Endodermal cell (in vitro differentiated cells): ENCODE measurements at regions not wholly inside any gene's neighbourhood (a gene's known extent, or its start where the extent isn't known, plus 50 kb on each side); places are given as distances from the start of the nearest gene placed in this dataset.

Source experiments
- DNase-seq: peaks from one replicate; pipeline ENCODE4 v3.0.0-alpha.2; 2017
- H3K27ac ChIP-seq: 2 replicates; pipeline ENCODE4 v1.5.1; 2013; ENCODE audit warnings: mild to moderate bottlenecking, low read depth, low read length, moderate library complexity
- H3K27me3 ChIP-seq: 2 replicates; pipeline ENCODE4 v1.6.1; 2013; ENCODE audit warnings: mild to moderate bottlenecking, low read length, moderate library complexity; ENCODE audit not compliant: insufficient read depth, control insufficient read depth, poor library complexity, severe bottlenecking
- H3K36me3 ChIP-seq: 2 replicates; pipeline ENCODE4 v1.7.0; 2013; ENCODE audit warnings: mild to moderate bottlenecking, low read length, moderate library complexity; ENCODE audit not compliant: control insufficient read depth, insufficient read depth
- H3K4me1 ChIP-seq: one replicate; pipeline ENCODE4 v1.7.0; 2013; ENCODE audit warnings: low read length; ENCODE audit not compliant: control insufficient read depth, insufficient read depth
- H3K4me3 ChIP-seq: 2 replicates; pipeline ENCODE4 v1.5.1; 2013; ENCODE audit warnings: mild to moderate bottlenecking, low read length, moderate library complexity
- H3K9ac ChIP-seq: 2 replicates; pipeline ENCODE4 v1.6.1; 2013; ENCODE audit warnings: mild to moderate bottlenecking, low read length, moderate library complexity; ENCODE audit not compliant: poor library complexity, severe bottlenecking; ENCODE audit errors: extremely low read depth
- H3K9me3 ChIP-seq: 2 replicates; pipeline ENCODE4 v1.6.1; 2013; ENCODE audit warnings: mild to moderate bottlenecking, low read length, moderate library complexity; ENCODE audit not compliant: control insufficient read depth
- H3K27ac Mint-ChIP-seq: 2 replicates; pipeline ENCODE4 v1.8.0; 2020; ENCODE audit warnings: mixed read lengths
- H3K27me3 Mint-ChIP-seq: 2 replicates; pipeline ENCODE4 v1.8.0; 2021; ENCODE audit warnings: mild to moderate bottlenecking, mixed read lengths; ENCODE audit not compliant: insufficient read depth
- H3K36me3 Mint-ChIP-seq: 2 replicates; pipeline ENCODE4 v1.8.0; 2020; ENCODE audit warnings: low read depth, mixed read lengths
- H3K4me1 Mint-ChIP-seq: 2 replicates; pipeline ENCODE4 v1.8.0; 2020; ENCODE audit warnings: mixed read lengths
- H3K4me3 Mint-ChIP-seq: 2 replicates; pipeline ENCODE4 v1.8.0; 2020; ENCODE audit warnings: mild to moderate bottlenecking, moderate library complexity, mixed read lengths
- H3K9me3 Mint-ChIP-seq: 2 replicates; pipeline ENCODE4 v1.8.0; 2020; ENCODE audit warnings: mild to moderate bottlenecking, mixed read lengths
- WGBS, 2 experiments: methylation state at CpG; one replicate each; pipeline versions ENCODE4 v1.1.5 to v1.1.7; 2013; ENCODE audit warnings: missing lambda C conversion rate in 2 of 2, mixed read lengths in 1 of 2; ENCODE audit not compliant: insufficient coverage in 1 of 2, insufficient read length in 1 of 2; 5-methylcytosine and 5-hydroxymethylcytosine counted together
- TF ChIP-seq, protein P1 (sequence below): fragments of 200-600 bp; sonication (generic); conservative IDR thresholded peaks from 2 replicates; pipeline ENCODE4 v1.5.0; 2021; ENCODE audit warnings: antibody characterized with exemption, mild to moderate bottlenecking

DNA sequence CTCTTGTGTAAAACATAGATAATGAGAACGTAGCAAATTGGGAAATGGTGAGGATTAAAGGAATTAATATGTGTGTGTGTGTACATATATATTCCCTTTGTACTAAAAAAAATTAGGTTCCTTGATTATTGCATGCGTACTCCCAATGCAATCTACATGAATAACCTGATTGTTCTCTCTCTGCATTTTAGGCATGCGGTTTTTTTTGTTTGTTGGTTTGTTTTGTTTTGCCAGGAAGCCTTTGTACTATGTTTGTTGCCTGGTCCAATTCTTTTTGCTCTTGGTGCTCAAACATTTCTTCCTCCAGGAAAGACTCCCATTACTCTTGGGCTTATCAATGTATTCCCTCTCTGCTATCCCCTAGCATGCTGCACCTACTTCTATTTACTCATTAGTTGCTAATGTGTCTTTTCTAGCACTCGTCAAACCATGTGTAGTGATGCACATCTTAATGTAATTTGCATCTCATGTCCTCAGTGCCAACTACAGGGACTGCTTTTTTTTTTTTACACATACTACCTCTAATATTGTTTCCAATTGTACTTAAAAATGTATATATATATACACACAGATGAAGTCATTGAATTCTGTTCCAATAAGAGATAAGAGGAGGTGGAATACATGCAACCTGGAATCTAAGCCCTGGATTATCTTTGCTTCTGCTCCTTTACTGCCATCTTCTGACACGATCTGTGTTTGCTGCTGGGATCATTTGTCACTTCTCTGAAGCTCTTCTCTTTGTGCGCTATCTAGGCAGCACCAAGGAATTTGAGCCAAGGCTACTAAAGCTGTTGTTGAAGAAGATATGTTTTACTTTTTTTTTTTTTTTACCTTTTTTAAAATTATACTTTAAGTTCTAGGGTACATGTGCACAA is 197.2 kb upstream of the ANO3 start:
- Histone ChIP-seq H3K27me3 (no peaks in the 10 kb centered on the region), H3K4me3 (no peak overlapping the region), H3K27ac (no peak overlapping the region), H3K9ac (no peak overlapping the region), H3K4me1 (no peaks in the 10 kb centered on the region), H3K36me3 (no peaks in the 10 kb centered on the region), H3K9me3 (no peaks in the 10 kb centered on the region)
- Mint-ChIP-seq H3K27me3 (no peaks in the 10 kb centered on the region), H3K4me1 (peaks cover 8% of the 10 kb centered on the region), H3K4me3 (no peak overlapping the region), H3K36me3 (no peaks in the 10 kb centered on the region), H3K27ac (no peak overlapping the region), H3K9me3 (no peaks in the 10 kb centered on the region)
- peak; percentile 68 for DNase-seq
- TF ChIP-seq, protein P1, sequence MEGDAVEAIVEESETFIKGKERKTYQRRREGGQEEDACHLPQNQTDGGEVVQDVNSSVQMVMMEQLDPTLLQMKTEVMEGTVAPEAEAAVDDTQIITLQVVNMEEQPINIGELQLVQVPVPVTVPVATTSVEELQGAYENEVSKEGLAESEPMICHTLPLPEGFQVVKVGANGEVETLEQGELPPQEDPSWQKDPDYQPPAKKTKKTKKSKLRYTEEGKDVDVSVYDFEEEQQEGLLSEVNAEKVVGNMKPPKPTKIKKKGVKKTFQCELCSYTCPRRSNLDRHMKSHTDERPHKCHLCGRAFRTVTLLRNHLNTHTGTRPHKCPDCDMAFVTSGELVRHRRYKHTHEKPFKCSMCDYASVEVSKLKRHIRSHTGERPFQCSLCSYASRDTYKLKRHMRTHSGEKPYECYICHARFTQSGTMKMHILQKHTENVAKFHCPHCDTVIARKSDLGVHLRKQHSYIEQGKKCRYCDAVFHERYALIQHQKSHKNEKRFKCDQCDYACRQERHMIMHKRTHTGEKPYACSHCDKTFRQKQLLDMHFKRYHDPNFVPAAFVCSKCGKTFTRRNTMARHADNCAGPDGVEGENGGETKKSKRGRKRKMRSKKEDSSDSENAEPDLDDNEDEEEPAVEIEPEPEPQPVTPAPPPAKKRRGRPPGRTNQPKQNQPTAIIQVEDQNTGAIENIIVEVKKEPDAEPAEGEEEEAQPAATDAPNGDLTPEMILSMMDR = peak; percentile 70
- WGBS, 2 experiments = 0 to 65% methylated on average over 1 to 3 of the region's 6 CpGs

DNA sequence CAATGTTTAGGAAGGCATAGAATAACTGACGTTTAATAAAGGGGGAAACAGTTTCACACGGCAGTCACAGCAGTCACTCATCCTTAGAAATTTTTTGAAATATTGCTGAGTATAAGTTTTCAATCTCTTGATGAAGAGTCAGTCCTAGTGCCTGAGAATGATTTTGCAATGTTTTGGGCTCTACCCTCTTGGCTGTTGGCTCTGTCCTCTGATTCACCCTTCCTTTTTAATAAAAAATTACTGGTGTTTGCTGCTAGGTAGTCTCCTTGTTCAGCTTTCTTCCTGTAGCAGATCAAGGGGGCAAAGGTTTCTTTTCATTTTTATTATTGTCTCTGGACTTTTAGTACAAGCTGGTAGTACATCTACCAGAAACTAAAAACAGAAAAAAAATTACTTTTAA is 194.3 kb upstream of the ANO3 start:
- no peaks in the 10 kb centered on the region for H3K9me3 ChIP-seq
- Mint-ChIP-seq H3K27ac (no peak overlapping the region), H3K36me3 (no peaks in the 10 kb centered on the region), H3K4me1 (peaks cover 8% of the 10 kb centered on the region), H3K4me3 (no peak overlapping the region), H3K9me3 (no peaks in the 10 kb centered on the region), H3K27me3 (no peaks in the 10 kb centered on the region)
- no peaks in the 10 kb centered on the region for H3K4me1 ChIP-seq
- H3K9ac ChIP-seq = no peak overlapping the region
- no peak overlapping the region for H3K27ac ChIP-seq
- DNase-seq = no peak
- 96 to 97% methylated on average over 2 of the region's 2 CpGs for WGBS, 2 experiments
- no peaks in the 10 kb centered on the region for H3K27me3 ChIP-seq
- H3K4me3 ChIP-seq = no peak overlapping the region
- TF ChIP-seq, protein P1 = no peak
- H3K36me3 ChIP-seq = no peaks in the 10 kb centered on the region

DNA sequence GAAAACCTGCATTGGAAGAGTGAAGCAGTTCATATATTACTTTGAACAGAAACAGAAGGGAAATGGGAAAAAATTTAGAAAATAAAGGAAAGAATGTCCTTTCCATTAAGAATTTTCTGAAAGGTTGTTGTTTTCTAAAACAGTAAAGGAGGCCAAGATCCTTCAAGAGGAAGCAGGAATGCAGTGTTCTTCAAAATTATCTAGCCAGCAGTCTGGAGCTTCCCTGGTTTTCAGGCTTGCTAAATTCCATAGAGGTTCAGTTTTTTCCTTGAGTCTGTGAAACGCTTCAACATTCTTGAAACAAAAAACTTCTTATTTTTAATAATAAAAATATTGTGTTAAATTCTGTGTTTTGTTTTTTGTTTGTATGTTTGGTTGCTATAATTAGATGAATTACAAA is 189.0 kb upstream of the ANO3 start:
- Histone ChIP-seq H3K4me1 (no peaks in the 10 kb centered on the region), H3K9me3 (no peaks in the 10 kb centered on the region), H3K27ac (no peak overlapping the region), H3K9ac (no peak overlapping the region), H3K36me3 (no peaks in the 10 kb centered on the region), H3K27me3 (no peaks in the 10 kb centered on the region), H3K4me3 (no peak overlapping the region)
- no peaks in the 10 kb centered on the region for H3K9me3 Mint-ChIP-seq
- no peak overlapping the region for H3K27ac Mint-ChIP-seq
- H3K27me3 Mint-ChIP-seq = no peaks in the 10 kb centered on the region
- TF ChIP-seq, protein P1 = no peak
- peaks cover 17% of the 10 kb centered on the region for H3K4me1 Mint-ChIP-seq
- H3K4me3 Mint-ChIP-seq = no peak overlapping the region
- no peaks in the 10 kb centered on the region for H3K36me3 Mint-ChIP-seq
- no CpG with 5 or more reads among the region's 1 CpG for WGBS, 2 experiments
- no peak for DNase-seq
